Endothelial cell of umbilical vein (primary cell): ENCODE measurements at regions not wholly inside any gene's neighbourhood (a gene's known extent, or its start where the extent isn't known, plus 50 kb on each side); places are given as distances from the start of the nearest gene placed in this dataset.

Experiments used
- CTCF ChIP-seq, 2 donors: IDR thresholded peaks; 1 replicate in 1 of 2; 2 replicates in 1 of 2; pipeline ENCODE4 v1.5.1; 2011; ENCODE audit warnings: low read length in 2 of 2, mild to moderate bottlenecking in 2 of 2, moderate library complexity in 2 of 2, control low read depth in 1 of 2, inconsistent platforms in 1 of 2, low read depth in 1 of 2; ENCODE audit not compliant: insufficient read depth in 1 of 2; ENCODE audit errors: extremely low read depth in 1 of 2
- EZH2 ChIP-seq: IDR thresholded peaks from 2 replicates; pipeline ENCODE4 v1.6.1; 2012; ENCODE audit warnings: borderline replicate concordance, low read depth, mild to moderate bottlenecking, moderate library complexity, low read length, inconsistent platforms; ENCODE audit not compliant: severe bottlenecking
- JUN ChIP-seq: IDR thresholded peaks from 2 replicates; pipeline ENCODE4 v1.6.1; 2011; ENCODE audit warnings: borderline replicate concordance, low read depth; ENCODE audit not compliant: insufficient read length, insufficient read depth
- POLR2A ChIP-seq: IDR thresholded peaks from 2 replicates; pipeline ENCODE4 v1.6.1; 2012; ENCODE audit warnings: low read depth, mild to moderate bottlenecking, control low read depth, low read length
- POLR2AphosphoS5 ChIP-seq: IDR thresholded peaks from 2 replicates; pipeline ENCODE4 v1.6.1; 2012; ENCODE audit warnings: low read depth, mild to moderate bottlenecking, control low read depth, low read length, moderate library complexity; ENCODE audit not compliant: insufficient read depth

- TF ChIP-seq POLR2A (no peak), EZH2 (no peak), POLR2AphosphoS5 (no peak), CTCF (IDR thresholded peaks at IDR 0.05; ENCODE audit: extremely low read depth in 1 of 2, insufficient read depth in 1 of 2, low read depth in 1 of 2, low read length in 2 of 2) (peak in 1 of 2 donors; percentile 12), JUN (no peak)
Observed at GRCh38 chr22:27416511-27417420, 384.8 kb downstream of the MN1 start.
